OCI-LY7 (cell line): ENCODE measurements at regions not wholly inside any gene's neighbourhood (a gene's known extent, or its start where the extent isn't known, plus 50 kb on each side); places are given as distances from the start of the nearest gene placed in this dataset.

Source experiments
- CTCF ChIP-seq: fragments of 200-600 bp; sonication (generic); conservative IDR thresholded peaks from 2 replicates; pipeline ENCODE4 v1.5.1; 2014; ENCODE audit warnings: mild to moderate bottlenecking, antibody characterized with exemption, low read length, moderate library complexity, mixed read lengths
- EZH2phosphoT487 ChIP-seq: fragments of 200-600 bp; sonication (generic); IDR thresholded peaks from 2 replicates; pipeline ENCODE4 v1.6.1; 2018; ENCODE audit warnings: low read depth, borderline replicate concordance, mild to moderate bottlenecking, mixed run types, antibody characterized with exemption, low read length, moderate library complexity, mixed read lengths

GRCh38 chr1:113271039-113271438, 119.3 kb upstream of the MAGI3 start:
- TF ChIP-seq CTCF (no peak), EZH2phosphoT487 (no peak)
